Stimulated activated effector memory CD8-positive, alpha-beta T cell treated with anti-CD3 and anti-CD28 coated beads, Interleukin-12 subunit alpha, Interleukin-12 subunit beta, amount 100 ng/mL, for 72 hours (primary cell): ENCODE measurements at regions not wholly inside any gene's neighbourhood (a gene's known extent, or its start where the extent isn't known, plus 50 kb on each side); places are given as distances from the start of the nearest gene placed in this dataset.

Experiments
- ATAC-seq: fragments of 150-1000 bp; cut with Tn5 transposase; 2 replicates; pipeline ENCODE4 v1.10.0; 2021
- DNase-seq, 2 donors: peaks; one replicate each; pipeline ENCODE4 v3.0.0; 2021 to 2022; ENCODE audit warnings: low spot score in 2 of 2
- H3K27ac Mint-ChIP-seq: one replicate; pipeline ENCODE4 v1.8.0; 2022; ENCODE audit warnings: mild to moderate bottlenecking, mixed read lengths
- H3K36me3 Mint-ChIP-seq: one replicate; pipeline ENCODE4 v1.8.0; 2022; ENCODE audit warnings: mild to moderate bottlenecking, mixed read lengths
- H3K4me1 Mint-ChIP-seq: one replicate; pipeline ENCODE4 v1.8.0; 2022; ENCODE audit warnings: mixed read lengths
- H3K4me3 Mint-ChIP-seq: one replicate; pipeline ENCODE4 v1.8.0; 2022; ENCODE audit warnings: mild to moderate bottlenecking, mixed read lengths
- H3K9me3 Mint-ChIP-seq: one replicate; pipeline ENCODE4 v1.8.0; 2022; ENCODE audit warnings: mixed read lengths

DNA sequence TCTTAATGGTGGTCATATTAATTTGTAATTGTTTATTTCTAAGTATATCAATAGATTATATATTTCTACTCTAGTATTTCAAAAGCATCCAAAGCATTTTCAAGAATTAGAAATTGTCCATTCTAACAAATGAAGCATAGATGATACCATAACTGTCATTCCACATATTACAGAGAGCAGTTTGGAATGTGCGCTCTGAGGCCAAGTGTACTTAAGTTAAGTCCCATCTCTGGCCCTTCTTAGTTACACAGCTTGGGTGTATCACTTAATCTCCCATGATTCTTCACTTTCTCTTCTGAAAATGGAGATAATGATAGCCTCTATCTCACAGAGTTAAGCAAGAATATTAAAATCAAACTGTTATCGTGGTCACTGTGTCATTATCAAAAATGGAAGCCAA is 281.1 kb downstream of the MRPL39 start:
- Mint-ChIP-seq H3K36me3 (no peaks in the 10 kb centered on the region), H3K4me1 (no peaks in the 10 kb centered on the region), H3K27ac (no peak overlapping the region), H3K4me3 (no peak overlapping the region), H3K9me3 (no peaks in the 10 kb centered on the region)
- no peak for ATAC-seq
- DNase-seq: no peak

GRCh38 chr21:25324666-25325065 is 282.6 kb downstream of the MRPL39 start:
- H3K4me1 Mint-ChIP-seq: no peaks in the 10 kb centered on the region
- H3K36me3 Mint-ChIP-seq: no peaks in the 10 kb centered on the region
- no peak overlapping the region for H3K4me3 Mint-ChIP-seq
- no peak overlapping the region for H3K27ac Mint-ChIP-seq
- no peaks in the 10 kb centered on the region for H3K9me3 Mint-ChIP-seq
- ATAC-seq: no peak
- no peak for DNase-seq

- no peaks in the 10 kb centered on the region for H3K36me3 Mint-ChIP-seq
- no peaks in the 10 kb centered on the region for H3K9me3 Mint-ChIP-seq
- DNase-seq (no peak), ATAC-seq (no peak)
- H3K4me3 Mint-ChIP-seq: no peak overlapping the region
- no peak overlapping the region for H3K27ac Mint-ChIP-seq
- H3K4me1 Mint-ChIP-seq: no peaks in the 10 kb centered on the region
These were observed 283.8 kb downstream of the MRPL39 start for GRCh38 chr21:25323356-25323949.

GRCh38 chr21:25314247-25314646 is 293.0 kb downstream of the MRPL39 start:
- ATAC-seq (no peak), DNase-seq (no peak)
- H3K9me3 Mint-ChIP-seq: peaks cover 4% of the 10 kb centered on the region
- no peak overlapping the region for H3K27ac Mint-ChIP-seq
- no peaks in the 10 kb centered on the region for H3K36me3 Mint-ChIP-seq
- H3K4me3 Mint-ChIP-seq: no peak overlapping the region
- no peaks in the 10 kb centered on the region for H3K4me1 Mint-ChIP-seq

GRCh38 chr21:25313829-25314228 is 293.5 kb downstream of the MRPL39 start:
- no peak for ATAC-seq
- no peak overlapping the region for H3K4me3 Mint-ChIP-seq
- no peaks in the 10 kb centered on the region for H3K4me1 Mint-ChIP-seq
- no peaks in the 10 kb centered on the region for H3K36me3 Mint-ChIP-seq
- no peak for DNase-seq
- no peak overlapping the region for H3K27ac Mint-ChIP-seq
- H3K9me3 Mint-ChIP-seq: peaks cover 7% of the 10 kb centered on the region

- Mint-ChIP-seq H3K4me1 (no peaks in the 10 kb centered on the region), H3K27ac (no peak overlapping the region), H3K36me3 (no peaks in the 10 kb centered on the region), H3K9me3 (peaks cover 7% of the 10 kb centered on the region), H3K4me3 (no peak overlapping the region)
- DNase-seq: no peak
- ATAC-seq: no peak
These were observed 299.8 kb downstream of the MRPL39 start for GRCh38 chr21:25307489-25307888.

- DNase-seq (no peak), ATAC-seq (no peak)
- Mint-ChIP-seq H3K9me3 (peaks cover 7% of the 10 kb centered on the region), H3K4me1 (no peaks in the 10 kb centered on the region), H3K27ac (no peak overlapping the region), H3K36me3 (no peaks in the 10 kb centered on the region), H3K4me3 (no peak overlapping the region)
These were observed 302.7 kb downstream of the MRPL39 start for GRCh38 chr21:25304611-25305010.

DNA sequence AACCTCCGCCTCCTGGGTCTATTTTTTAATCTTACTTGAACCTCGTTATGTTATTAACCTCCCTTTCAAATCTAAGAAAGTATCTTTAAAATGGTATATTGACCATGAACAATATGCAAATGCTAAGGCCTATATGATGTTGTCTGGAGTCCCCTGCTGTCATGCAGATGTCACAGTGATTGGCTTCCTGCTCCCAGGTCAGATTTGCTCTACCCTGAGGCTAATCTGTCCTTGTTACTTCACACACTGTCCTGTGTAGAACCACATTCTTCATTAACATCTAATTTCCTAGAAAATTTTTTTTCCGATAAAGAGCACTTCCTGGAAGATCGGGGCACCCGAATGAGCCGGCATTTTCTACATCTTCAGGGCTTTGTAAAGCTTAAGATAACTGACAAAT is 306.6 kb downstream of the MRPL39 start:
- H3K27ac Mint-ChIP-seq: no peak overlapping the region

DNA sequence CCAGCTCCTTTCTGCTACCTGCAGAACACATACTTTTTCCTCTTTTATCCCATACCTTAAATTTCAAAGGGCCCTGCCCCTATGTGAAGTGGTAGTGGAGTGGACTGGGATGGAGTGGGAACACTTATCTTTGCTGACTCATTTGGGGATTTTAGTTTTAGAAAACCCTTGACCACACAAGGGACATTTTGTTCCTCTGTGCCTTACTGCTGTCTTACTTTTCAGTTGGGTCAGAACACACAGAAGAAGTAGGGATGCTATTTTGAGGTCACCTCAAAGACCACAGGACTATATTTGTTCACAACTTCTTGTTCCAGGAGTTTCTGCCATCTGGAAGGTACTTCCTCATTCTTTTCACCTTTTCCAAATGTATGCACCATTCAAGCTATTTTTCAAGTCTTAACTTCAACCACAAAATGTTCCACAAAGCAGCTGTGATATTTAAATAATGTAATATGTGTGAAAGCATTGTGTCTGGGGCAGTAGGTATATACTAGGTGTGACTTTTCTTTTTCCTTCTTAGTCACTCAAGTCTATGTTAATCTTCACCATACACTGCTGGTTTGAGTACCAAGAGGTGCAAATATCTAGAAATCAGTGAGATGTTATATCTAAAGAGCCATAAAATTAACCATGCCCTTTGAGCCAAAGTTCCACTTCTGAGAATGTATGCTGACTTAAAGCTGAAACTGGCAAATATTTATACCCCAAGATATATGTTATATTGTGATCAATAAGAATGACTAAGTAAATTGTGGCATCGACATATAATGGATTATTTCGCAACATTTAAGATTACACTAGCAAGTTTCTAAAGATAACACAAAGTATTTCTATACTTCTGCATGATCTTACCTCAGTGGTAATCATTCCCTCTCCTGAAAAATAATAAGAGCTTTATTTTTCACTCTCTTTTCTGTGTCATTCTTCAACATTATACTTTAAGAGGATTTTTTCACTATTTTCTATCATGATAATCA is 308.5 kb downstream of the MRPL39 start:
- ATAC-seq (peak; percentile 85), DNase-seq (no peak)
- Mint-ChIP-seq H3K9me3 (no peaks in the 10 kb centered on the region), H3K27ac (no peak overlapping the region), H3K36me3 (no peaks in the 10 kb centered on the region), H3K4me1 (no peaks in the 10 kb centered on the region), H3K4me3 (no peak overlapping the region)

More for the DNA sequence above, 306.6 kb downstream of the MRPL39 start:
- H3K36me3 Mint-ChIP-seq: no peaks in the 10 kb centered on the region
- no peaks in the 10 kb centered on the region for H3K4me1 Mint-ChIP-seq
- DNase-seq: no peak
- no peaks in the 10 kb centered on the region for H3K9me3 Mint-ChIP-seq
- ATAC-seq: no peak
- no peak overlapping the region for H3K4me3 Mint-ChIP-seq

- Mint-ChIP-seq H3K27ac (no peak overlapping the region), H3K4me1 (no peaks in the 10 kb centered on the region), H3K4me3 (no peak overlapping the region), H3K36me3 (no peaks in the 10 kb centered on the region), H3K9me3 (peaks cover 3% of the 10 kb centered on the region)
- ATAC-seq (no peak), DNase-seq (no peak)
These were observed 310.2 kb downstream of the MRPL39 start for GRCh38 chr21:25297117-25297516.

DNA sequence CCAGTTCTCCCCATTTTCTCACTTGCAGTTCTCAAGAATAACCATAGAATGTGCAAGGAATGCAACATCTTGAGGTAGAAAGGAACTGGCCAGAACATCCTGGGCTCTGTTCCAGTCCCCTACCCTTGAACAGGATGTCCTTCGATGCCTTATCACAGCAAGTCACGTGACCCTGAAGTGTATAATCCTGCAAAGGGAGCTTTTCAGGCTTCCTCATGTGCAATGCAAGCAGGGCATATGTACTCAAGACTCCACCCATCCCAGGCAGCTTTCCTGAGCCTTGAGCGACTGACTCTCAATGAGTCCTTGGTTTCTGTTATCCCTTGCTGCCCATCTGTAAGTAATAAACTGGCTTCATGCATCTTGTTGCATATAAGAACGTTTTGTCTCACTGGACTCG is 311.0 kb downstream of the MRPL39 start:
- H3K27ac Mint-ChIP-seq: no peak overlapping the region
- no peak for ATAC-seq
- H3K4me3 Mint-ChIP-seq: no peak overlapping the region
- peaks cover 3% of the 10 kb centered on the region for H3K9me3 Mint-ChIP-seq
- H3K36me3 Mint-ChIP-seq: no peaks in the 10 kb centered on the region
- DNase-seq: no peak
- H3K4me1 Mint-ChIP-seq: no peaks in the 10 kb centered on the region

- no peak overlapping the region for H3K4me3 Mint-ChIP-seq
- H3K27ac Mint-ChIP-seq: no peak overlapping the region
- DNase-seq (no peak), ATAC-seq (no peak)
- H3K9me3 Mint-ChIP-seq: peaks cover 3% of the 10 kb centered on the region
- H3K4me1 Mint-ChIP-seq: no peaks in the 10 kb centered on the region
- no peaks in the 10 kb centered on the region for H3K36me3 Mint-ChIP-seq
These were observed 314.9 kb downstream of the MRPL39 start for GRCh38 chr21:25292396-25292795.

DNA sequence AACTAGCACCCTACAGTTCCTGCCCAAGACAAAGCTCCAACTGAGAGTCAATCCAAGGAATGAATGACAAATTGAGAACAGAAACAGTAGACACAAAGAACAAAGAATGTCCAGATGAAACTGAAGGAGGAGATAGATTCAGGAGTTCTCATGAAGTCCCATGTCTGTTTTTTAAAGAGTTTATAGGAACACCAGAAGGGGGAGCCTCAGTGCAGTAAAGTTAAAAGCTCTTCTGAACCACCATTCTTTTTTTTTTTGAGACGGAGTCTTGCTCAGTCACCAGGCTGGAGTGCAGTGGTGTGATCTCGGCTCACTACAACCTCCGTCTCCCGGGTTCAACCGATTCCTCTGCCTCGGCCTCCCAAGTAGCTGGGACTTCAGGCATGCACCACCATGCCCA is 323.6 kb downstream of the MRPL39 start:
- Mint-ChIP-seq H3K9me3 (no peaks in the 10 kb centered on the region), H3K4me3 (no peak overlapping the region), H3K4me1 (no peaks in the 10 kb centered on the region), H3K27ac (no peak overlapping the region), H3K36me3 (no peaks in the 10 kb centered on the region)
- DNase-seq (no peak), ATAC-seq (peak; percentile 31)

DNA sequence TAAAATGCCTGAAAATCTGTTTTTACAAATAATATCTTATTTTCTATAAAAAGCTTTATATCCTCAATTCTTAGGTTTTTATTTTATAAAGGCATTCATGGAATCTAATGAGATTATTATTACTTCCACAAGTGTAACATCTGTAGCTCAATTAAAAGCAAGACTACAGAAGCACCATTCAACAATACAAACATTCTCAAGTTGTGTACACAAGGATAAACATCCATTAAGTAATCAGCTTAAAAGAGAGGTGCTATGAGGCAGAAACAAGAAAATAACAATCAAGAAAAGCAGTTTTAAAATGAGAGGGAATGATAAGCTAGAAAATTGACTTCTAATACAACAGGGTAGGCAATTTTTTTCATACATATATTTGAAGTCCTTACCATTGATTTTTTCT is 326.1 kb downstream of the MRPL39 start:
- H3K27ac Mint-ChIP-seq: no peak overlapping the region
- no peak overlapping the region for H3K4me3 Mint-ChIP-seq
- no peaks in the 10 kb centered on the region for H3K36me3 Mint-ChIP-seq
- DNase-seq: no peak
- no peak for ATAC-seq
- no peaks in the 10 kb centered on the region for H3K4me1 Mint-ChIP-seq
- H3K9me3 Mint-ChIP-seq: no peaks in the 10 kb centered on the region

GRCh38 chr21:25280061-25280460 is 327.2 kb downstream of the MRPL39 start:
- H3K9me3 Mint-ChIP-seq: no peaks in the 10 kb centered on the region
- H3K4me1 Mint-ChIP-seq: no peaks in the 10 kb centered on the region
- no peak overlapping the region for H3K27ac Mint-ChIP-seq
- no peak overlapping the region for H3K4me3 Mint-ChIP-seq
- ATAC-seq (no peak), DNase-seq (no peak)
- H3K36me3 Mint-ChIP-seq: no peaks in the 10 kb centered on the region

DNA sequence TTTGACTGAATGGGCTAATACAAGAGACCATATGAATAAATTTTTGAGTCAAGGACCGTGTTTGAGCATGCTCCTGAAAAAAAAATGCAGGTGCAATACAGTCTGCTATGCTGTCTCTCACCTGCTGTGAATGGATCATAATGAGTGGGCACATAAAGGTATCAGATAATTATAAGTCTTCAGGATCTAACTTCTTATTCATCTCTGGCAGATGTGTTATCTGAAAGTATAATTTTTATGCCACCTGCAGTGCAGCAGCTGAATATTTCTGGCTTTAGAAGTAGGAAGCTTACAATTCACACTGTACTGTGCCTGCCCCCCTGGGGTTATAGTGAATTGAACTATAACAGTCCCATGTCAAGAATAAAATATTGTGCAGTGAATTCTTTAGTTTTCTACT is 333.3 kb downstream of the MRPL39 start:
- Mint-ChIP-seq H3K36me3 (no peaks in the 10 kb centered on the region), H3K4me1 (no peaks in the 10 kb centered on the region), H3K9me3 (no peaks in the 10 kb centered on the region), H3K27ac (no peak overlapping the region), H3K4me3 (no peak overlapping the region)
- DNase-seq: no peak
- ATAC-seq: no peak
